Ovary (tissue), 3 donors: ENCODE measurements at regions not wholly inside any gene's neighbourhood (a gene's known extent, or its start where the extent isn't known, plus 50 kb on each side); places are given as distances from the start of the nearest gene placed in this dataset.

ENCODE experiments used
- EP300 ChIP-seq: sonication (generic); formaldehyde crosslinking; IDR thresholded peaks from one replicate; pipeline ENCODE4 v1.6.1; 2017; ENCODE audit warnings: antibody characterized with exemption
- POLR2A ChIP-seq: fragments of 450-650 bp; IDR thresholded peaks from one replicate; pipeline ENCODE4 v1.6.1; 2017; ENCODE audit warnings: antibody characterized with exemption, mild to moderate bottlenecking, moderate library complexity
- TF ChIP-seq, protein P1 (sequence below), 3 donors: fragments of 450-650 bp in 2 of 3; fragments of 200-600 bp in 1 of 3; IDR thresholded peaks; one replicate each; pipeline versions ENCODE4 v1.5.1 to v1.8.0; 2016 to 2022; ENCODE audit warnings: antibody characterized with exemption in 3 of 3, mild to moderate bottlenecking in 1 of 3
- donor health status: DM: no; HTN: no; CAD: no.

DNA sequence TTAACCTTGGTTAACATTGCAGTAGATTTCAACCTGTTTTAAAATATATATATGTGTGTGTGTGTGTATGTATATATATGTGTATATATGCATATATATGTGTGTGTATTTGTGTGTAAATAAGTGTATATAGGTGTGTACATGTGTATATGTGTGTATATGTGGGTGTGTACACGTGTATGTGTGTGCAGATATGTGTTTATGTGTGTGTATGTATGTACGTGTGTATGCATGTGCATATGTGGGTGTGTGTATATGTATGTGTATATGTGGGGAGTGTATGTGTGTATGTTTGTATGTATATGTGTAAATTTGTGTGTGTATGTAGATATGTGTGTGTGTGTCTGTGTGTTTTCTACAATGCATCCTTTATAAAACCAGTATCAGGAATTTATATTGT lies 205.5 kb upstream of the FOXF1 start:
- TF ChIP-seq, protein P1, sequence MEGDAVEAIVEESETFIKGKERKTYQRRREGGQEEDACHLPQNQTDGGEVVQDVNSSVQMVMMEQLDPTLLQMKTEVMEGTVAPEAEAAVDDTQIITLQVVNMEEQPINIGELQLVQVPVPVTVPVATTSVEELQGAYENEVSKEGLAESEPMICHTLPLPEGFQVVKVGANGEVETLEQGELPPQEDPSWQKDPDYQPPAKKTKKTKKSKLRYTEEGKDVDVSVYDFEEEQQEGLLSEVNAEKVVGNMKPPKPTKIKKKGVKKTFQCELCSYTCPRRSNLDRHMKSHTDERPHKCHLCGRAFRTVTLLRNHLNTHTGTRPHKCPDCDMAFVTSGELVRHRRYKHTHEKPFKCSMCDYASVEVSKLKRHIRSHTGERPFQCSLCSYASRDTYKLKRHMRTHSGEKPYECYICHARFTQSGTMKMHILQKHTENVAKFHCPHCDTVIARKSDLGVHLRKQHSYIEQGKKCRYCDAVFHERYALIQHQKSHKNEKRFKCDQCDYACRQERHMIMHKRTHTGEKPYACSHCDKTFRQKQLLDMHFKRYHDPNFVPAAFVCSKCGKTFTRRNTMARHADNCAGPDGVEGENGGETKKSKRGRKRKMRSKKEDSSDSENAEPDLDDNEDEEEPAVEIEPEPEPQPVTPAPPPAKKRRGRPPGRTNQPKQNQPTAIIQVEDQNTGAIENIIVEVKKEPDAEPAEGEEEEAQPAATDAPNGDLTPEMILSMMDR (IDR thresholded peaks at IDR 0.05), result no peak
- TF ChIP-seq POLR2A (no peak), EP300 (no peak)
